ENCODE measurements at regions not wholly inside any gene's neighbourhood (a gene's known extent, or its start where the extent isn't known, plus 50 kb on each side); places are given as distances from the start of the nearest gene placed in this dataset.

GRCh38 chr6:105733556-105734162 lies 330.8 kb upstream of the PREP start:
- no peaks in the 10 kb centered on the region for H3K4me1 Mint-ChIP-seq (ENCODE audit: low read depth)
- no peak overlapping the region for H3K4me3 Mint-ChIP-seq (ENCODE audit: low read depth)
- H3K27ac Mint-ChIP-seq, result no peak overlapping the region
- peaks cover 4% of the 10 kb centered on the region for H3K9me3 Mint-ChIP-seq (ENCODE audit: low read depth)
- TF ChIP-seq CTCF (IDR thresholded peaks at IDR 0.05; ENCODE audit: unreplicated experiment), result peak; percentile 81
- no peaks in the 10 kb centered on the region for H3K27me3 Mint-ChIP-seq
- H3K36me3 Mint-ChIP-seq (ENCODE audit: insufficient read depth), result no peaks in the 10 kb centered on the region
- no peak for DNase-seq (ENCODE audit: low spot score, unreplicated experiment)

GRCh38 chr6:105728995-105729394 lies 326.1 kb upstream of the PREP start:
- no peak for TF ChIP-seq CTCF (IDR thresholded peaks at IDR 0.05; ENCODE audit: unreplicated experiment)
- H3K27me3 Mint-ChIP-seq, result peaks cover 10% of the 10 kb centered on the region
- DNase-seq (ENCODE audit: low spot score, unreplicated experiment), result no peak
- no peak overlapping the region for H3K4me3 Mint-ChIP-seq (ENCODE audit: low read depth)
- no peak overlapping the region for H3K27ac Mint-ChIP-seq
- peaks cover under 1% of the 10 kb centered on the region for H3K4me1 Mint-ChIP-seq (ENCODE audit: low read depth)
- no peaks in the 10 kb centered on the region for H3K36me3 Mint-ChIP-seq (ENCODE audit: insufficient read depth)
- H3K9me3 Mint-ChIP-seq (ENCODE audit: low read depth), result no peaks in the 10 kb centered on the region

- Mint-ChIP-seq H3K9me3 (ENCODE audit: low read depth) (no peaks in the 10 kb centered on the region), H3K4me1 (ENCODE audit: low read depth) (peaks cover 3% of the 10 kb centered on the region), H3K27me3 (peaks cover 10% of the 10 kb centered on the region), H3K36me3 (ENCODE audit: insufficient read depth) (no peaks in the 10 kb centered on the region), H3K4me3 (ENCODE audit: low read depth) (no peak overlapping the region), H3K27ac (no peak overlapping the region)
- DNase-seq (ENCODE audit: low spot score, unreplicated experiment), result no peak
- no peak for TF ChIP-seq CTCF (IDR thresholded peaks at IDR 0.05; ENCODE audit: unreplicated experiment)
Observed at GRCh38 chr6:105726902-105727655, 324.2 kb upstream of the PREP start.

GRCh38 chr6:105714846-105715245 lies 312.0 kb upstream of the PREP start:
- peaks cover 27% of the 10 kb centered on the region for H3K9me3 Mint-ChIP-seq (ENCODE audit: low read depth)
- H3K4me3 Mint-ChIP-seq (ENCODE audit: low read depth), result no peak overlapping the region
- no peaks in the 10 kb centered on the region for H3K4me1 Mint-ChIP-seq (ENCODE audit: low read depth)
- peaks cover 7% of the 10 kb centered on the region for H3K36me3 Mint-ChIP-seq (ENCODE audit: insufficient read depth)
- no peak overlapping the region for H3K27ac Mint-ChIP-seq
- no peak for TF ChIP-seq CTCF (IDR thresholded peaks at IDR 0.05; ENCODE audit: unreplicated experiment)
- DNase-seq (ENCODE audit: low spot score, unreplicated experiment), result no peak
- no peaks in the 10 kb centered on the region for H3K27me3 Mint-ChIP-seq

- H3K9me3 Mint-ChIP-seq (ENCODE audit: low read depth), result peaks cover 27% of the 10 kb centered on the region
- TF ChIP-seq CTCF (IDR thresholded peaks at IDR 0.05; ENCODE audit: unreplicated experiment), result no peak
- no peak for DNase-seq (ENCODE audit: low spot score, unreplicated experiment)
- no peak overlapping the region for H3K27ac Mint-ChIP-seq
- H3K36me3 Mint-ChIP-seq (ENCODE audit: insufficient read depth), result peaks cover 7% of the 10 kb centered on the region
- H3K4me3 Mint-ChIP-seq (ENCODE audit: low read depth), result no peak overlapping the region
- no peaks in the 10 kb centered on the region for H3K4me1 Mint-ChIP-seq (ENCODE audit: low read depth)
- no peaks in the 10 kb centered on the region for H3K27me3 Mint-ChIP-seq
Observed at GRCh38 chr6:105713474-105714118, 310.7 kb upstream of the PREP start.
